ENCODE measurements at regions not wholly inside any gene's neighbourhood (a gene's known extent, or its start where the extent isn't known, plus 50 kb on each side); places are given as distances from the start of the nearest gene placed in this dataset.

GRCh38 chr1:38336301-38336923, 289.8 kb upstream of the POU3F1 start:
- Histone ChIP-seq H3K27me3 (ENCODE audit: insufficient read depth, low read length) (peaks cover 90% of the 10 kb centered on the region), H4K20me1 (ENCODE audit: insufficient read depth) (no peaks in the 10 kb centered on the region), H3K4me1 (ENCODE audit: control insufficient read depth in 1 of 2, insufficient read depth in 2 of 2, low read length in 2 of 2) (no peaks in the 10 kb centered on the region), H3K4me2 (ENCODE audit: low read length) (no peak overlapping the region), H3K36me3 (ENCODE audit: control insufficient read depth in 1 of 2, insufficient read depth in 2 of 2, low read length in 2 of 2) (no peaks in the 10 kb centered on the region), H3K4me3 (replicated peaks in 1 of 2; ENCODE audit: low read depth in 1 of 2, low read length in 2 of 2) (no peak overlapping the region), H3K9me3 (ENCODE audit: control insufficient read depth in 1 of 2, insufficient read depth in 1 of 2, low read depth in 1 of 2, low read length in 2 of 2) (no peaks in the 10 kb centered on the region), H3K79me2 (ENCODE audit: insufficient read depth, low read length) (no peaks in the 10 kb centered on the region), H3K27ac (ENCODE audit: low read depth, low read length) (no peak overlapping the region), H2AFZ (ENCODE audit: low read depth, low read length, poor library complexity, severe bottlenecking) (no peak overlapping the region), H3K9me2 (ENCODE audit: insufficient read depth) (no peaks in the 10 kb centered on the region), H3K9ac (ENCODE audit: low read length) (no peak overlapping the region)
- DNase-seq (ENCODE audit: low read depth, low spot score), result no peak
- BruUV-seq (replicated peaks), result no TSS peak
- intact Hi-C loops (cut with micrococcal nuclease), result no loop called here
- ChIA-PET POLR2A (no interaction called here), RAD21 (ENCODE audit: low non-redundant PET in 1 of 2, low total read pairs in 2 of 2, uncharacterized antibody in 2 of 2, unreplicated experiment in 2 of 2) (no interaction called here), CTCF (no interaction called here)
- ATAC-seq, result no peak
- TF ChIP-seq RAD21 (IDR thresholded peaks at IDR 0.05; ENCODE audit: low read depth), result no peak
- TF ChIP-seq EGR1 (IDR thresholded peaks at IDR 0.05; ENCODE audit: low read depth), result no peak
- no peak for TF ChIP-seq FOSL1 (IDR thresholded peaks at IDR 0.05; ENCODE audit: low read depth)
- TF ChIP-seq ATF3 (IDR thresholded peaks at IDR 0.05), result no peak
- no peak for TF ChIP-seq ZFX (IDR thresholded peaks at IDR 0.05)
- no peak for TF ChIP-seq EZH2phosphoT487 (IDR thresholded peaks at IDR 0.05; ENCODE audit: borderline replicate concordance)
- TF ChIP-seq ELF1 (IDR thresholded peaks at IDR 0.05; ENCODE audit: borderline replicate concordance, low read depth), result no peak
- no peak for TF ChIP-seq POLR2A (IDR thresholded peaks at IDR 0.05; ENCODE audit: borderline replicate concordance, extremely low read depth, insufficient read depth, insufficient read length)
- no peak for TF ChIP-seq CTCF (IDR thresholded peaks at IDR 0.05 in 2 of 3, conservative IDR thresholded peaks at IDR 0.05 in 1 of 3; ENCODE audit: borderline replicate concordance in 1 of 3, insufficient read depth in 1 of 3, low read depth in 2 of 3, low read length in 2 of 3)
- no peak for TF ChIP-seq ZNF274 (IDR thresholded peaks at IDR 0.05; ENCODE audit: low read depth, low read length)
- no peak for TF ChIP-seq MAX (IDR thresholded peaks at IDR 0.05)
- TF ChIP-seq SIN3A (IDR thresholded peaks at IDR 0.05; ENCODE audit: low read depth), result no peak
- TF ChIP-seq SP1 (IDR thresholded peaks at IDR 0.05; ENCODE audit: low read depth), result no peak
- no peak for TF ChIP-seq SRF (IDR thresholded peaks at IDR 0.05; ENCODE audit: low read depth)
- no peak for TF ChIP-seq POLR2AphosphoS5 (IDR thresholded peaks at IDR 0.05; ENCODE audit: low read depth, low read length)
- no peak for TF ChIP-seq ZBTB33 (IDR thresholded peaks at IDR 0.05; ENCODE audit: extremely low read depth, insufficient replicate concordance, low read length)
- no peak for TF ChIP-seq TCF7L2 (IDR thresholded peaks at IDR 0.05; ENCODE audit: borderline replicate concordance, extremely low read depth, insufficient read depth, insufficient read length)
- TF ChIP-seq CEBPB (IDR thresholded peaks at IDR 0.05; ENCODE audit: low read depth), result no peak
